T-helper 22 cell (primary cell): ENCODE measurements at regions not wholly inside any gene's neighbourhood (a gene's known extent, or its start where the extent isn't known, plus 50 kb on each side); places are given as distances from the start of the nearest gene placed in this dataset.

Source experiments
- DNase-seq: peaks from one replicate; pipeline ENCODE4 v3.0.0-alpha.2; 2020; ENCODE audit warnings: low read depth

DNA sequence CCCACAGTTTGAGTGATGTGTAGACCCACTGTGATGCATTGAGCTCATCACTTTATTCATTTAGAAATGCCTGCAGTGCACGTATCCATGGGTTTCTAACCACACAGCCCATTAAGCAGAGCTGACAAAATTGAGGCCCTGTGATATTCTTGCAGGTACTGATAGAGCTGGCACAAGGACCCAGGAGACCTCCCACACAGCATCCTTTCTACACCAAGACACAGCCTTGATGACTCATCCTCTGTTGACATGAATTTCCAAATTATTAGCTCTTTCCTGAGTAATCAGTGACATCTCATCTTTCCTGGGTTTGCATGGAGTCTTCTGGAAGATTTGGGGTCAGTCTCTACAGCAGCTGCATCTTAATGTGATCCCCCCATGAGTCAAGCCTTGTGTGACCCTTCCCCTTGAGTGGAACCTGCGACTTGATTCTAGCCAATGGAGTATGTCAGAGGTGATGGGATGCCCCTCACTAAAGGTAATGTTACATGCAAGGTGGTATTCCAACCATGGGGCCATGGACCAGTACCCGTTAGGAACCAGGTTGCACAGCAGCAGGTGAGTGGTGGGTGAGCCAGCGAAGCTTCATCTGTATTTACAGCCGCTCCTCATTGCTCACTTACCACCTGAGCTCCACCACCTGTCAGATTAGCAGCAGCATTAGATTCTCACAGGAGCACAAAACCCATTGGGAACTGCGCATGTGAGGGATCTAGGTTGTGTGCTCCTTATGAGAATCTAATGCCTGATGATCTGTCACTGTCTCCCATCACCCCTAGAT is 181.1 kb upstream of the ARL4C start:
- DNase-seq = no peak

DNA sequence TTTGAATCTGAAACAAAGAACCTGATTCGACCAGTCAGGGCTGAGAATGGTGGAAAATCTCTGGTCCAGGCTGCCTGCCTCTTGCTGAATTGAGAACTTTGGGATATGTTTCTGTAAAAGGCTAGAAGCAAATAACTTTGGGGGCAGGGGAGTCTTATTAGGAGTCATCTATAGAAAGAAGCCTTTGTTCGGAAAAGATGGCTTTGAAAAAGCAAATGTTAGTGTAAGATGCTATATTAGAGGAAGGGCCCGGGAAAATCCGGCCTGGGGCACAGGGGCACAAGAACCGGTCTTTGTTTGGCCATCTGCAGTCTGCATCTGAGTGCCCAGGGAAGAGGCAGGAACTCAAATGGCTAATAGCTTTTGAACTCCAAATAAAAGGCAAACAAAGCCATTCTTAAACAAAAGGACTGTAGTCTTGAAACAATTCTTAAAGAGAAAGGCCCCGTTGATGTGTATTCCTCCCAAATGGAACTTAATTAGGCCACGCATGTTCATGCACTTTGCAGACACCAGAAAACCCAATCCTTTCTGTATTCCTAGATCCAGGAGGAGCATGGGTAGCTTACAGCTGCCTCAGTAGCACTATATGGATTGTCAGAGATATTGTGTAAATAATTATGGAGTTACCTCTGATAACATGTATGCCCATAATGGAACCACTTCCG is 180.0 kb upstream of the ARL4C start:
- no peak for DNase-seq

DNA sequence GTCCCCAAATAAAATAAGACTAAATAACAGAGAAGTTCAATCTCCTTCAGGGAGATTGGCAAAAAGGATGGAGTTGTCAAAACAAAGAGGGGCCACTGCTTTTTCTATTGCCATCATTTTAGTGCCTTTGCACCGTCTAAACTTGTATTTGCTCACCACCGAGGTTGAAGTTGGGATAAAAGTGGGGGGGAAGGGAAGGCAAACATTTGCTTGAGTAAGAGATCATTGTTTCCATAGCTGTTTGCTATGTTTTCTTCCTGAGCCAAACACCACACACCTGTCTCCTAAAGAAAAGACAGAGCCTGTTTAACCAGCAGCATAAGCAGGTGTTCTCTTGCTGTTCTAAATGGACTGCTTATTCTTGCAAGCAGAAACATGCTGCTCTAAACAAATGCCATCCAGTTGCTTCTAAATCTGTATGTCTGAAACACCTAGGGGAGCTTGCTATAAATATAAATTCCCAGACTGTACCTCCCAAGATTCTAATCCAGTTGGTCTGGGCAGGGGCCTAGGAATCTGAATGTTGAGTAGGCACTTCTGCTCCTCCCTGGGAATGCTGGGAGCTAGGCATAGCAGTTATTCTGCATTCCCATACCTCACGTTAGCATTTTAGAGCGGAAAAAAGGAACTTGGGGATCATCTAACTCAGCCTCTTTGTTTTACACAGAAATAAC is 179.4 kb upstream of the ARL4C start:
- DNase-seq = no peak

DNA sequence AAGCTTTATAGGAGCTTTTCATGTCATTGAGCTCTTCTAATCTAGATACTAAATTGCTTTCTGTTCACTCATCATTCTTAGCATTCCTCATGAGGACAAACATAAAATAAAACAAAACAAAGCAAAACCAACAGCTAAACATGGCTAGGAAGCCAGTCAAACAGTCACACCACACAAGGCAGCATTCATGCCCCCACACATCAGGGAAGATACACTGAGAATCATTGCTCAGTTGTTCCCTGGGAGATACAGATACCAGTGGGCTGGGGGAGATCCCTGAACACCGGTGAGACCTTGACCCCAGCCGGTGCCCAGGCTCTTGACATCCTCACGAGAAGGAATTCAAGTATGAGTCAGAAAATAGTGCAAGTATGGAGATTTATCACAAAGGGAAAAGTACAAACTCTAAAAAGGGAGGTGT is 177.9 kb upstream of the ARL4C start:
- DNase-seq = no peak

DNA sequence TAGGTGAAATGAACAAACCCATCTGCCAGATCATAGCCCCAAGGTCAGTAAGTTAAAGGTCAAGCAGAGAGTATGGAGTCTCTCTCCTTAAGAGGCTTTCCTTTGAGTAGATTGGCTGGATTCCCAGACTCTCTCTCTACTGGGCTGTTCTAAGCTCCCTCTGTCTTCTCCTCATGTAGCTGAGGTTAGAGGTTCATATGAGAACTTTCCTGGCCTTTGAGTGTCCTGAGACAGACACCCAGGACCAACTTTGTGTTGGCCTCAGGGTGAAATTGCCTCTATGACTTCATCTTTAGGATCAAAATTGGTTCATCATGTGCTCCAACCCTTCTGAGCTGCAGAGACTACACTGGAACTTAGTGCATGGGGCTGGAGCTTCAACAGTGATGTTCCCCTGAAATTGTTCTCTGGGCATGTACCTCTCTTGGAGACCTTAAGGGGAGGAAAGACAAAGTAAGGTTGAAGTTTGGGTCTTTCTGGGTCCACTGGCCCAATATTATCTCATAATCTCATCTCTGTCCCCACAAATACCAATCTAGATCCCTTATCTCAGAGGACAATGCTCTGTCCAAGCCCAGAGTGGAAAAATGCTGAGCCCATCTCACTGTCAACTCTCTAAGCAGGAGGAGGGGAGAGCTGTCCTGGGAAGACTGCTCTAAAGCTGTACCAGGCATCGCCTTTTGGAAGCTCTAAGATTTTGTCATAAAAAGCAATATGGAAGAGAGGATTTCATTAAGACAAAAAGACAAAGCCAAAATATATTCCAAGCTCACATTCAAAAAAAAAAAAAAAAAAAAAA is 177.3 kb upstream of the ARL4C start:
- no peak for DNase-seq

DNA sequence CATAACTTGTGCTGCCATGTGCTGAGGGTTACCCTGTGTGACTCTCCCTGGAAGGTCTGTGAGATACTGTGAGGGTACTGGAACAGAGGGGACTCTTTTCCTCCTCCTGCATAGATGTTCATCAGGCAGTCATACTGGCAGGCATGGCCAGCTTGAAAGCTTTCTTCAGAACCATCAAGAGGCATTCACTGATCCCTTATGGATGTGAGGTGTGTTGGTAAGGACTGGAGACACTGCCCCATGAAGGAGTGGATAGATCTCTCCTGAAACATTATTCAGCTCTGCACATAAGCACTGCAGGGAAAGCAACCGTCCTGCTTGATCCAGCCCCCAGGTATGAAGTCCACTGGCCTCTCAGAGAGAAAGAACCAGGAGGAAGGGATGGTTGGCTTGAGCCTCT is 176.6 kb upstream of the ARL4C start:
- no peak for DNase-seq

DNA sequence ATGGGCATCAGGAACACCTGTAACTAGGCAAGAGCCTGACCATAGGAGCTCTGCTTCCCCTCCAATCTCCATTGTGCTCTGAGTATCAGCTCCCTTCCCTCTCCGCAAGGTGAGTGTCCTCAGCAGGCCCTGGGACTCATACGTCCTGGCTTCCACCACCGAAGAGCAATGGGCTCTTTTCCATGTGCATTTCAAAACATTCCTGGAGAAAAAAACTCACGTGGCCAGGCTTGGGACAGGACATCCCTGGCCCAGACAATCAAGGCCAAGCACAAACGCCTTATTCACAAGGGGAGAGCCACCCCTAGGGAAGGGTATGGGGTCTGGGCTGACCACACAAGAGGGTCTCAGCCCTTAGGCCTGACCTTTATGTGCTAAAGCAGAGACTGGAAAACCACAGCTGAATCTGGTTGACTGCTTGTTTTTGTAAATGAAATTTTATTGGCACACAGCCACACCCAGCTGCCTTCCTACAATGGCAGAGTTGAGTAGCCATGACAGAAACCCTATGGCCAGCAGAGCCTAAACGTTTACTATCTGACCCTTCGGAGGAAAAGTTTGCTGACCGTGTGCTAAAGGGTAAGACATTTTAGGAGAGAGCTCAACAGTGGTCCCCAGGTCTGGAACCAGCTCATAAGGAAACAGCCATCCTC is 175.7 kb upstream of the ARL4C start:
- DNase-seq = no peak

DNA sequence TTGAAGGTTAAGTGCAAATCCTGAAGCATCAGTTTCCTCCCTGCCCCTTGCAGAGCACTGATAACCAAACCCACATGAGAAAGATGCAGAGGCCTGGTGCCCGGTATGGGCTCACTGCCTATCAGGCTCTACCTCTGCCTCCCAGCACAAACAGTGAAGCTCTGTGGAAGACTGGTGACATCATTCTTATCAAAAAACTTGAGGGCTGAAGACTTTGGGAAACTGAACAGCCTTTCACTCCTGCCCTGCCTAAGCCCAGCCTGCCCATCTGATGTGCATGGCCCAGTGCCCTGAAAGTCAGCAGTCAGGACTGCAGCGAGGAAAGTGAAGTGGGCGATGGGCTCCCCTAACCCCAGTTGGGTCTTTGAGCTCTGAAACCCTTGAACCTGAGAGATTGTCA is 174.8 kb upstream of the ARL4C start:
- DNase-seq = no peak

DNA sequence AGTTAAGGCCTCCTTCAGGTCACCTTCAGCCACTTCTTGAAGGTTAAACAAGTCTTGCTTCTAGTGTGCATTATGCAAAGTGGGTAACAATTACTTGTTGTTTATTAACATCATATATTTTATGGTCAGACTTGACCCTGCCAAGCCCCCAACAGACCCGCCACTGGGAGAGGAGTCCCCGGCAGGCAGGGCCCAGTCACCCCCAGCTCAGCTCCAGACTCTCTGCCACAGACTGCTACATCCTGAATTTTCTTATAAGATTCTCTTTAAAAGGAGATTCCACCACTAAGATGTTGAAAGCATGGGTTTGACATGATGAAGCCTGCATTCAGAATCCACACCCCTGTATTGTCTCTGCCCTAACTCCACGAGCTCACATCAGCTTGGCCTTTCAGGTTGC is 174.3 kb upstream of the ARL4C start:
- DNase-seq = no peak

DNA sequence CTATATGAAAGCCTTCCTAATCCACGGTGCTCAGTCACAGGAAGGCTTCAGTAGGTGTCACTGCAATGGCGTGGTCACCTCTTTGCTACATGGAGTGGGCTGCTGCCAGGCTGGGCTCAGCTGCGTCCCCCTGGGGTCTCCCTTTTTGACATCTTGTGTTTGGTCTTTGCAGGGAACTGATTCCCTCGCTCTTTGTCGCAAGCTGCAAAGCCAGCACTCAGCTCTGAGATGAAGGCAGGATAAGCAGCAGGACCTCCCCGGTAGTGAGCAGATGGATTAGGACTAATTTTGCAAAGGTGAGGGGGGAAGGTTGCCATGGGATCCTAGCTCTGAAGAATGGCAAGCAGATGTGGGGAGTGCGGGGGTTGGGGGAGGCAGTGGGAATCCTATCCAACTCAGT is 173.9 kb upstream of the ARL4C start:
- DNase-seq = no peak

DNA sequence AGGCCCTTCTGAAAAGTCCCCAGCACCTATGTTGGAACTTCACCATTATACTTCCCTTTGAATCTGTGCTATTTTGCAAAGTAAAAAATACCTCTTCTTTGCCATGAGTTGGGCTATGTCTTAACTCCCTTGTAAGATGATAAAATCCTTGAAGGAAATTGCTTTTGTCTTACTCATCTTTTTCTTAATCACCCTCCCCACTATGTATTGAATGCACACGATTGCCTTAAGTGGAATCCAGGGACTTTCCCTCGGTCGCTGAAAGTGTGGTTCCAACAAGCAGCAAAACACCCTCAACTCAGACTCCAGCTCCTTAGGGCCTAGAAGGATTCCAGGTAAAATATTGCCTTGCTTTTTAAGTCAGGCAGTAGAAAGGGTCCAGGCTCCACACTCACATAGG is 173.2 kb upstream of the ARL4C start:
- DNase-seq = no peak

DNA sequence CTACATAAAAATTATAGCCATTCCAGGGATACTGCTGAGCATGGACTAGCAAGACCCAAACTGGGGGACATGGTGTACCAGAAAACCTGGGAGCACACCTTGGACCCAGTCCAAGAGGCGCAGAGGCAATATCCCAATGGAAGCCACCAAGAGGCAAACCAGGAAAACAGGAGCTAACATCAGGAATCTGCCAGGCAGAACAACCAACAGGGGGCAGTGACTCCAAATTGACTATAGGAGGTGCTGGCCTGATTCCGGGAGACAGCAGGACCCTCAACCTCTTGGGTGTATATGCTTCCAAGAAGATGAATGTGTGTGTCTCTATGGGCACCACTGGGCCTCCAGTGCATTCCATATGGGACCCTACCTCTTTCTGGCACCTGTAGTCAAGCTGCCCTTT is 172.7 kb upstream of the ARL4C start:
- DNase-seq = no peak

DNA sequence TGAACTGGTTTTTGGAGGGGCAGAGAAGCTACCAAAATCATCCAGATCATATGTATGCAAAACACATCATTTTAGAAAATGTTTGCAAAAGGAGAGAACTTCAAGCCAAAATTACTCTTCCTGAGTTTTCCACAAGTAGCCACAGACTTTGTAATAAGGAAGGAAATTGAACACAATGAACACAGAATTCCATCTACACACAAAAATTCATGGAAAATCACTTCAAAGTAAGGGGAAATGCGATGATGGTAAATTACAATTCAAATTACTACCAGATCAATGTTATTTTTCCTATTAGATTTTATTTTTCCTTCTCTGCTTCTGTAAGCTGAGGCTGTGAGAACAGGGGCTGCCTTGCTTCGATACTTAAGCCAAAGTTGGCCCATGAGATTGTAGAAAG is 172.1 kb upstream of the ARL4C start:
- DNase-seq = no peak

DNA sequence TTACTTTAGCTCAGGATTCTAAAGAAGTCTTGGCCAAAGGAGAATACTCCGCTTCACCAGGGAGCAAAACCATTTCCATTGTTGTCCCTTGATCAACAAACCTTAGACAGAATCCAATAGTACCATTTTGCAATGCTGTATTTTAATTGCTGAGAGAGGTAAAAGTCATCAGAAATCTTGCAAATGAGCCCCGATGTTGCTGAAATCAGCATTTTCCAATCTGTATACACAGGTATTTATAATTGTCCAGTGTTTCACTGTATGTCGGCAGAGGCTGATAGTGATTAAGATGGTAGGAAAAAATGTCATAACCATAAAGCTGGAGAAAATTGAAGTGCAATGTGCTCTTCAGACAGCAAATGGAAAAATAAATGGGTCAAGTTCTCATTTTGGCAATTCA is 170.0 kb upstream of the ARL4C start:
- DNase-seq = no peak

DNA sequence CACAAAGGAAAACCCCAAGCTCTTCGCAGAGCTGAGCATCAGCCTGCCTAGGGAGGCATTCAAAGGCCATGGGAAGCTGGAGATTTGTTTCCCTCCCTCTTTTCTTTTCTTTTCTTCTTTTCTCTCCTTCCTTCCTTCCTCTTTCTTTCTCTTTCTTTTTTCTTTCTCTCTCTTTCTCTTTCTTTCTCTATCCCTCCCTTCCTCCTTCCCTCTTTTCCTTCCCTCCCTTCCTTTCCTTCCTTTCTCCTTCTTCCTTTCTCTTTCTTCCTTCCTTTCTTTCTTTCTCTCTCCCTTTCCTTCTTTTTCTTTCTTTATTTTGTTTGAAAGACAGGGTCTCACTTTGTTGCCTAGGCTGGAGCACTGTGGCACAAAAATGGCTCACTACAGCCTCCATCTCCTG is 168.4 kb upstream of the ARL4C start:
- DNase-seq = no peak

DNA sequence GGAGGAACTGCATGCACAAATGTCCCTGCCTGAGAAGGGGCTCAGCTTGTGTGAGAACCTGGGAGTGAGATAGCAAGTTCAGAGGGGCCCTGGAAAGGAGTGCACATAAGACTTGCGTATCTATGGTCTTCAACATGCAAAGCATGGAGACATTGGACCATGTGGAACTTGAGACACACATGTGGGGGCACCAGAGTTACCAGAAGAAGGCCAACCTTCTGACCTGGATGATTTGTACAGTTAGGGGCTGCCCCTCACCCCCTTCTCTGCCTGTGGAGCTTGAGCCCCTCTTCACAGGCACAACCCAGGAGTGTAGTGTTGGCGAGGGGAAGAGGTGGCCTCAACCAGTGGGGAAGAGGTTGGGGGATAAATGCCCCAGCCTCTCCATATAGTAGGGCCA is 165.0 kb upstream of the ARL4C start:
- DNase-seq = no peak

DNA sequence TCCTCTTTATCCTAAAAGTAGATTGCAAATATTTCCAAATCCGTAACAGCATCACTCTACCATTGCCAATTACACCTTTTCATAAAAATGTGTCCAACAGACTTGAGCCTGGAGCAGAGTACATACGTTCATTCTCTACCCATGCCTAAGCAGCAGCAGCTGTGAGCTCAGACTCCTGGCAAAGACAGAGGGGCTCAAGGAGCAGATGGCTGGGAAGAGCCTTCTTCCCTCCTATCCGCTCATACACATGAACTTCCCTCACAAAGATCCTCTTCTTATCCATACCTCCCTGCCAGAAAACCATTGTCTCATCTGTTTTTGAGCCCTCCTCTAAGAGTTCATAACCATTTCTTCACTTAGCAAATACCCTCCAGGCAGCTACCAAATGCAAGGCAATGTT is 164.3 kb upstream of the ARL4C start:
- no peak for DNase-seq

DNA sequence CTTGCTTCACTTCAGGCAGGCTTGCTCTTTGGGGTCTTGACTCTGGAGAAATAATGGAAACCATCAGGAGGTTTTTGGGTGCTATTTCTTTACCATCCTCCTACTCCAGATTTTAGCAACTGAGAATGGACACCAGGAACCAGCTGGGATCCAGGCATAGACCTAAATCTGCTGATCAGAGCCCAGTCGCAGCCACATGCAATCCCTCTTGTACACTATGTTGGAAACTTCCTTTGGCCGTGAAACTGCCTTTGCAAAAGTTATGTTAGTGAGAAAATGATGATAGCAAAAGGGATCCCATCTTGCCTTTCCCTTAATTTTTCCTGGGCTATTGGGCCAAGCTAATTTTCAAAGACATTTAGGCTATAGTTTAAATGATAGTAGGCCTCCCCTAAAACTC is 158.8 kb upstream of the ARL4C start:
- no peak for DNase-seq

DNA sequence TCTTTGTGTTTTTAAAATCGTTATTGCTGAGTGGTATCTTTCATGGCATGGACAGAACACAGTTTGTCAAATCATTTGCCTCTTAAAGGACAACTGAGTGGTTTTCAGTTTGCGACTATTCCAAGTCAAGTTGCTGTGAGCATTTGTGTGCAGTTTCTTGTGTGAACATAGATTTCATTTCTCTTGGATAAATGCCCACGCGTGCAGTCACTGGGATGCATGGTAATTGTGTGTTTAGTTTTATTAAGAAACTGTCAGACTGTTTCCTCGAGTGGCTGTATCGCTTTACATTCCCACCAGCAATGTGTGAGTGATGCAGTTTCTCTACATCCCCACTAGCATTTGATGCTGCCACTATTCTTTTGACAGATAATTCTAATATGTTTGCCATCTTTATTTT is 154.0 kb upstream of the ARL4C start:
- no peak for DNase-seq

DNA sequence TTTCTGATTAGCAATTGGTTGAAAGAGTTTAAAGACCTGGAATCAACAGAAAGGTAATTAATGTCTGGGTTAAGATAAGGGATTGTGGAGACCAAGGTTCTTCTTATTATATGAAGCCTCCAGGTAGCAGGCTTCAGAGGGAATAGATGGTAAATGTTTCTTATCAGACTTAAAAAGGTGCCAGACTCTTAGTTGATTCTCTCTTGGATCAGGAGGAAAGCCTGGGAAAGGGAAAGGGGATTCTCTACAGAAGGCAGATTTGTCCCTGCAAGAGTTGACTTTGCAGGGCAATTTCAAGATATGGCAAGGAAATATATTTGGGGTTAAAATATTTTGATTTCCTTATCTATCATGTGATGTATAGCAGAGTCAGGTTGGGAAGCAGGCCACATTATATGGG is 153.1 kb upstream of the ARL4C start:
- no peak for DNase-seq

DNA sequence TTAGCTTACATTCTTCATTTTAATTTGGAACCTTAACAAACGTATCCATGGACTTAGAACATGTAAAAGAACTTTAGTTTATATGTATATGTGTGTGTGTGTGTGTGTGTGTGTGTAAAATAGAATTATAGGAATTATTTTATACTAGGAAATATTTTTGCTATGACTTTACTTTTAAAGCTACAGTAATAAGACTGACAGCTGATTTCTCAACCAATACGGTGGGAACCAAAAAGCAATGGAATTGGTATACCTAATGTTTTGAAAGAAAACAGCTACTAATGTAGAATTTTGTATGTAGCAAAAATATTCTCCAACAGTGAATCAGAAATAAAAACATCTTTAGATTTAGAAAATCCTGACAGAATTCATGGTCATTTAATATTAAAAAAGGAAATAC is 146.5 kb upstream of the ARL4C start:
- DNase-seq = no peak

DNA sequence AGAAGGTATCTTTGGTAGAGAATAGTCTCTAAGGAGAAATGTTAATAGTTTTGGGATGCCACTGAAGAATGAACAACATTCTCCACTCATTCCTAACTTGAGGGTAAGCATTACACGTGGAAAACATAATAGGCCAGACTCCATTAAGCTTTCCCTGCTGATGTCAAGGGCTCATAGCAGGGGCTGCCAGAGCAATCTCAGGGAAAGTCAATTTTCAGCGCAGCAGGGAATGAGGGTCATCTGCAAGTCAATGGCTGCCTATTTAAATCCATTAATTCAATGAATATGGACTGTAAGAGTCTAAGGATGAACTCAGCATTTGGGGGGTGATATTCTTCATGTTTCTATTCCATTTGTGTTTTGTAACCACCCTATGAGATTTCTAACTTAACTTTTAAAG is 144.2 kb upstream of the ARL4C start:
- no peak for DNase-seq
